ENCODE measurements at regions not wholly inside any gene's neighbourhood (a gene's known extent, or its start where the extent isn't known, plus 50 kb on each side); places are given as distances from the start of the nearest gene placed in this dataset.

DNA sequence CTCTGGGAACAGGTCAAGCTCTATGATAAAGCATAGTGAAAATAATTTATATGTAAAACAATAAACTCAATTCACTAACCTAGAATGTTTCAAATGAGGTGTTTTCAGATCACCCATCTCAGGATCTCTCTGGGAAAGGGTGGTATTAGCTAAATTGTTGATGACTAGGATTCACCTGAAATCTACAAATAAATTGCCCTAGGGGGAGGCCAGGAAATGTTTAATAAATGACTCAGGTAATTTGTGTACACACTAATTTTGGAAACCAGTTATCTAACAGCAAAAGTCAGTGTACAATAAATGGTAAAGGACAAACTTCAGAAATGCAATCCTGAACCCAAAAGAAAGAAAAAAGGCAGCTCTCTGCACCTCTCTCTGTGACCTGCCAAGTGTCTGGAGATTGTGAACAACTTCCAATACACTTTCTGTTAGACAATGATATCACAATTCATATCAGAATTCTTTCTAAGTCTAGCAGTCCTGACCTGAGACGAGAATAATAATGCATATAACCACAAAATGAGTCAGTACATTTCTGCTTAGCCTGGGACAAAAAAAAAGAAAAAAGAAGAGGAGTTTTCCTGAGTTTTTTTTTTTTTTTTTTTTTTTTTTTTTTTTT, 760.0 kb downstream of the EPHA4 start:
- H3K4me3 ChIP-seq (ENCODE audit: low read length) = no peak overlapping the region
- H3F3A ChIP-seq (ENCODE audit: control insufficient read depth, insufficient read depth) = no peaks in the 10 kb centered on the region
- no peaks in the 10 kb centered on the region for H3K27me3 ChIP-seq (ENCODE audit: control insufficient read depth, low read length)
- no peak overlapping the region for H3K27ac ChIP-seq (ENCODE audit: low read depth, low read length)
- H3K4me2 ChIP-seq (ENCODE audit: low read length) = no peak overlapping the region
- TF ChIP-seq CTCF (IDR thresholded peaks at IDR 0.05; ENCODE audit: low read depth, low read length, poor library complexity, severe bottlenecking) (no peak), EZH2phosphoT487 (IDR thresholded peaks at IDR 0.05; ENCODE audit: borderline replicate concordance, low read length) (no peak)
- no peaks in the 10 kb centered on the region for H3K79me2 ChIP-seq (ENCODE audit: control insufficient read depth, low read length)
- H3K4me1 ChIP-seq (ENCODE audit: control insufficient read depth, low read length) = no peaks in the 10 kb centered on the region
- no peaks in the 10 kb centered on the region for H3K9me3 ChIP-seq (ENCODE audit: control insufficient read depth, insufficient read depth, low read length)
- no peaks in the 10 kb centered on the region for H3K36me3 ChIP-seq (ENCODE audit: control insufficient read depth, low read length)
- no peaks in the 10 kb centered on the region for H3K9me2 ChIP-seq (replicated peaks; ENCODE audit: control insufficient read depth, low read length)
- H4K20me1 ChIP-seq (ENCODE audit: control insufficient read depth, insufficient read depth, low read depth, low read length) = no peaks in the 10 kb centered on the region

- Histone ChIP-seq H3K27ac (ENCODE audit: low read depth, low read length) (no peak overlapping the region), H3K27me3 (ENCODE audit: control insufficient read depth, low read length) (no peaks in the 10 kb centered on the region), H3K9me3 (ENCODE audit: control insufficient read depth, insufficient read depth, low read length) (no peaks in the 10 kb centered on the region), H3K9me2 (replicated peaks; ENCODE audit: control insufficient read depth, low read length) (no peaks in the 10 kb centered on the region), H3K4me2 (ENCODE audit: low read length) (no peak overlapping the region), H3K36me3 (ENCODE audit: control insufficient read depth, low read length) (no peaks in the 10 kb centered on the region), H3K4me3 (ENCODE audit: low read length) (no peak overlapping the region), H3K4me1 (ENCODE audit: control insufficient read depth, low read length) (no peaks in the 10 kb centered on the region), H4K20me1 (ENCODE audit: control insufficient read depth, insufficient read depth, low read depth, low read length) (no peaks in the 10 kb centered on the region), H3K79me2 (ENCODE audit: control insufficient read depth, low read length) (no peaks in the 10 kb centered on the region), H3F3A (ENCODE audit: control insufficient read depth, insufficient read depth) (no peaks in the 10 kb centered on the region)
- TF ChIP-seq CTCF (IDR thresholded peaks at IDR 0.05; ENCODE audit: low read depth, low read length, poor library complexity, severe bottlenecking) = no peak
- TF ChIP-seq EZH2phosphoT487 (IDR thresholded peaks at IDR 0.05; ENCODE audit: borderline replicate concordance, low read length) = no peak
Measured at GRCh38 chr2:220814441-220814840, 757.7 kb downstream of the EPHA4 start.

GRCh38 chr2:220815698-220816097, 756.4 kb downstream of the EPHA4 start:
- no peaks in the 10 kb centered on the region for H3K9me3 ChIP-seq (ENCODE audit: control insufficient read depth, insufficient read depth, low read length)
- no peaks in the 10 kb centered on the region for H3K36me3 ChIP-seq (ENCODE audit: control insufficient read depth, low read length)
- no peaks in the 10 kb centered on the region for H4K20me1 ChIP-seq (ENCODE audit: control insufficient read depth, insufficient read depth, low read depth, low read length)
- H3F3A ChIP-seq (ENCODE audit: control insufficient read depth, insufficient read depth) = no peaks in the 10 kb centered on the region
- no peak overlapping the region for H3K27ac ChIP-seq (ENCODE audit: low read depth, low read length)
- no peaks in the 10 kb centered on the region for H3K9me2 ChIP-seq (replicated peaks; ENCODE audit: control insufficient read depth, low read length)
- H3K4me3 ChIP-seq (ENCODE audit: low read length) = no peak overlapping the region
- H3K27me3 ChIP-seq (ENCODE audit: control insufficient read depth, low read length) = no peaks in the 10 kb centered on the region
- no peaks in the 10 kb centered on the region for H3K4me1 ChIP-seq (ENCODE audit: control insufficient read depth, low read length)
- TF ChIP-seq EZH2phosphoT487 (IDR thresholded peaks at IDR 0.05; ENCODE audit: borderline replicate concordance, low read length) (no peak), CTCF (IDR thresholded peaks at IDR 0.05; ENCODE audit: low read depth, low read length, poor library complexity, severe bottlenecking) (no peak)
- H3K79me2 ChIP-seq (ENCODE audit: control insufficient read depth, low read length) = no peaks in the 10 kb centered on the region
- no peak overlapping the region for H3K4me2 ChIP-seq (ENCODE audit: low read length)
